ENCODE measurements at regions not wholly inside any gene's neighbourhood (a gene's known extent, or its start where the extent isn't known, plus 50 kb on each side); places are given as distances from the start of the nearest gene placed in this dataset.
"Not testable (repeated sequence)": the region's sequence is repeated elsewhere in the genome, so short reads cannot be mapped to it uniquely, and the experiment has no call there.

DNA sequence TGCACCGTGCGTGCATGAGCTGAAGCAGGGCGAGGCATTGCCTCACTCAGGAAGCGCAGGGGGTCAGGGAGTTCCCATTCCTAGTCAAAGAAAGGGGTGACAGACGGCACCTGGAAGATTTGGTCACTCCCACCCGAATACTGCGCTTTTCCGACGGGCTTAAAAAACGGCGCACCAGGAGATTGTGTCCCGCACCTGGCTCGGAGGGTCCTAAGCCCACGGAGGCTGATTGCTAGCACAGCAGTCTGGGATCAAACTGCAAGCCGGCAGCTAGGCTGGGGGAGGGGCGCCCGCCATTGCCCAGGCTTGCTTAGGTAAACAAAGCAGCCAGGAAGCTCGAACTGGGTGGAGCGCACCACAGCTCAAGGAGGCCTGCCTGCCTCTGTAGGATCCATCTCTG, 85.6 kb upstream of the TSLP start:
- TF ChIP-seq, protein P1, sequence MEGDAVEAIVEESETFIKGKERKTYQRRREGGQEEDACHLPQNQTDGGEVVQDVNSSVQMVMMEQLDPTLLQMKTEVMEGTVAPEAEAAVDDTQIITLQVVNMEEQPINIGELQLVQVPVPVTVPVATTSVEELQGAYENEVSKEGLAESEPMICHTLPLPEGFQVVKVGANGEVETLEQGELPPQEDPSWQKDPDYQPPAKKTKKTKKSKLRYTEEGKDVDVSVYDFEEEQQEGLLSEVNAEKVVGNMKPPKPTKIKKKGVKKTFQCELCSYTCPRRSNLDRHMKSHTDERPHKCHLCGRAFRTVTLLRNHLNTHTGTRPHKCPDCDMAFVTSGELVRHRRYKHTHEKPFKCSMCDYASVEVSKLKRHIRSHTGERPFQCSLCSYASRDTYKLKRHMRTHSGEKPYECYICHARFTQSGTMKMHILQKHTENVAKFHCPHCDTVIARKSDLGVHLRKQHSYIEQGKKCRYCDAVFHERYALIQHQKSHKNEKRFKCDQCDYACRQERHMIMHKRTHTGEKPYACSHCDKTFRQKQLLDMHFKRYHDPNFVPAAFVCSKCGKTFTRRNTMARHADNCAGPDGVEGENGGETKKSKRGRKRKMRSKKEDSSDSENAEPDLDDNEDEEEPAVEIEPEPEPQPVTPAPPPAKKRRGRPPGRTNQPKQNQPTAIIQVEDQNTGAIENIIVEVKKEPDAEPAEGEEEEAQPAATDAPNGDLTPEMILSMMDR (IDR thresholded peaks at IDR 0.05) = not testable (repeated sequence)
- TF ChIP-seq EZH2 (IDR thresholded peaks at IDR 0.05; ENCODE audit: borderline replicate concordance, insufficient read depth, low read depth, low read length, poor library complexity, severe bottlenecking) = not testable (repeated sequence)

Measured in B cell (primary cell).